Kidney epithelial cell (primary cell): ENCODE measurements at regions not wholly inside any gene's neighbourhood (a gene's known extent, or its start where the extent isn't known, plus 50 kb on each side); places are given as distances from the start of the nearest gene placed in this dataset.

ENCODE experiments used
- DNase-seq: peaks from one replicate; pipeline ENCODE4 v3.0.0-alpha.2; 2010; ENCODE audit warnings: low read depth
- H3K27me3 ChIP-seq: 2 replicates; pipeline ENCODE4 v1.6.0; 2011; ENCODE audit warnings: low read length; ENCODE audit not compliant: control insufficient read depth, insufficient read depth
- H3K36me3 ChIP-seq: 2 replicates; pipeline ENCODE4 v1.5.1; 2011; ENCODE audit warnings: low read length; ENCODE audit not compliant: control insufficient read depth, insufficient read depth
- H3K4me3 ChIP-seq: 2 replicates; pipeline ENCODE4 v1.5.1; 2011; ENCODE audit warnings: low read depth, mild to moderate bottlenecking, control low read depth, low read length
- CTCF ChIP-seq: IDR thresholded peaks from 2 replicates; pipeline ENCODE4 v1.5.1; 2011; ENCODE audit warnings: mild to moderate bottlenecking, moderate library complexity, low read length, control low read depth, inconsistent platforms; ENCODE audit not compliant: insufficient read depth, poor library complexity, severe bottlenecking

- Histone ChIP-seq H3K27me3 (no peaks in the 10 kb centered on the region), H3K4me3 (no peak overlapping the region), H3K36me3 (no peaks in the 10 kb centered on the region)
- DNase-seq, result no peak
- no peak for TF ChIP-seq CTCF
Observed at GRCh38 chr6:113734982-113735381, 122.2 kb upstream of the MARCKS start.

- H3K4me3 ChIP-seq, result no peak overlapping the region
- no peaks in the 10 kb centered on the region for H3K27me3 ChIP-seq
- no peak for TF ChIP-seq CTCF
- DNase-seq, result no peak
- H3K36me3 ChIP-seq, result no peaks in the 10 kb centered on the region
Observed at GRCh38 chr6:113735491-113735890, 121.7 kb upstream of the MARCKS start.

- no peak for TF ChIP-seq CTCF
- Histone ChIP-seq H3K4me3 (no peak overlapping the region), H3K36me3 (no peaks in the 10 kb centered on the region), H3K27me3 (no peaks in the 10 kb centered on the region)
- no peak for DNase-seq
Observed at GRCh38 chr6:113736978-113737377, 120.2 kb upstream of the MARCKS start.

GRCh38 chr6:113739041-113739655 is 118.0 kb upstream of the MARCKS start:
- H3K27me3 ChIP-seq, result no peaks in the 10 kb centered on the region
- H3K36me3 ChIP-seq, result no peaks in the 10 kb centered on the region
- H3K4me3 ChIP-seq, result no peak overlapping the region
- DNase-seq, result no peak
- TF ChIP-seq CTCF, result no peak

GRCh38 chr6:113741651-113742050 is 115.5 kb upstream of the MARCKS start:
- no peak for DNase-seq
- no peak overlapping the region for H3K4me3 ChIP-seq

More at GRCh38 chr6:113741651-113742050, 115.5 kb upstream of the MARCKS start:
- TF ChIP-seq CTCF, result no peak
- Histone ChIP-seq H3K27me3 (no peaks in the 10 kb centered on the region), H3K36me3 (no peaks in the 10 kb centered on the region)
